H9 (cell line): ENCODE measurements at regions not wholly inside any gene's neighbourhood (a gene's known extent, or its start where the extent isn't known, plus 50 kb on each side); places are given as distances from the start of the nearest gene placed in this dataset.

Source experiments
- DNase-seq: peaks from one replicate; pipeline ENCODE4 v3.0.0-alpha.2; 2017
- H2AFZ ChIP-seq: one replicate; pipeline ENCODE4 v1.6.1; 2013; ENCODE audit warnings: mild to moderate bottlenecking, low read length, control low read depth, moderate library complexity
- H2AK5ac ChIP-seq: 2 replicates; pipeline ENCODE4 v1.6.1; 2013; ENCODE audit warnings: low read length, control low read depth, mixed read lengths; ENCODE audit not compliant: insufficient read length
- H2BK120ac ChIP-seq: one replicate; pipeline ENCODE4 v1.6.1; 2013; ENCODE audit warnings: low read depth, mild to moderate bottlenecking, low read length, control low read depth, inconsistent platforms; ENCODE audit not compliant: poor library complexity, severe bottlenecking
- H2BK12ac ChIP-seq: 2 replicates; pipeline ENCODE4 v1.6.1; 2013; ENCODE audit warnings: low read length, control low read depth, mixed read lengths, low read depth; ENCODE audit not compliant: insufficient read length
- H2BK15ac ChIP-seq: 2 replicates; pipeline ENCODE4 v1.6.1; 2013; ENCODE audit warnings: low read depth, low read length, control low read depth
- H2BK20ac ChIP-seq: one replicate; pipeline ENCODE4 v1.6.1; 2013; ENCODE audit warnings: low read depth, mild to moderate bottlenecking, low read length, control low read depth, inconsistent platforms; ENCODE audit not compliant: poor library complexity, severe bottlenecking
- H2BK5ac ChIP-seq: 2 replicates; pipeline ENCODE4 v1.6.1; 2013; ENCODE audit warnings: low read length, control low read depth, mixed read lengths; ENCODE audit not compliant: insufficient read length
- H3K14ac ChIP-seq: 2 replicates; pipeline ENCODE4 v1.6.1; 2013; ENCODE audit warnings: low read length, control low read depth; ENCODE audit not compliant: insufficient read depth
- H3K18ac ChIP-seq: 2 replicates; pipeline ENCODE4 v1.6.1; 2013; ENCODE audit warnings: low read depth, mild to moderate bottlenecking, mixed read lengths, low read length, control low read depth; ENCODE audit not compliant: insufficient read length
- H3K23ac ChIP-seq: 2 replicates; pipeline ENCODE4 v1.6.1; 2013; ENCODE audit warnings: low read length, control low read depth, mixed read lengths, low read depth; ENCODE audit not compliant: insufficient read length
- H3K23me2 ChIP-seq: 2 replicates; pipeline ENCODE4 v1.6.1; 2013; ENCODE audit warnings: low read depth, mild to moderate bottlenecking, mixed read lengths, low read length, control low read depth; ENCODE audit not compliant: insufficient read length, poor library complexity, severe bottlenecking
- H3K27ac ChIP-seq: 2 replicates; pipeline ENCODE4 v1.5.1; 2013; ENCODE audit warnings: low read length, control low read depth, mixed read lengths, low read depth; ENCODE audit not compliant: insufficient read length
- H3K27me3 ChIP-seq: 2 replicates; pipeline ENCODE4 v1.6.1; 2013; ENCODE audit warnings: low read length, control low read depth, inconsistent platforms; ENCODE audit not compliant: insufficient read depth
- H3K4ac ChIP-seq: 2 replicates; pipeline ENCODE4 v1.6.1; 2013; ENCODE audit warnings: low read depth, mild to moderate bottlenecking, control low read depth, inconsistent platforms, low read length, moderate library complexity
- H3K4me1 ChIP-seq: 2 replicates; pipeline ENCODE4 v1.6.1; 2013; ENCODE audit warnings: low read length, control low read depth, inconsistent platforms; ENCODE audit not compliant: insufficient read depth
- H3K4me2 ChIP-seq: 2 replicates; pipeline ENCODE4 v1.6.1; 2013; ENCODE audit warnings: low read length, control low read depth, mixed read lengths; ENCODE audit not compliant: insufficient read length, insufficient read depth
- H3K56ac ChIP-seq: 2 replicates; pipeline ENCODE4 v1.6.1; 2013; ENCODE audit warnings: low read depth, mild to moderate bottlenecking, mixed read lengths, low read length, control low read depth; ENCODE audit not compliant: insufficient read length
- H3K79me1 ChIP-seq: 2 replicates; pipeline ENCODE4 v1.6.1; 2013; ENCODE audit warnings: low read depth, mild to moderate bottlenecking, moderate library complexity, low read length, control low read depth, inconsistent platforms; ENCODE audit not compliant: insufficient read depth, poor library complexity, severe bottlenecking
- H3K79me2 ChIP-seq: 2 replicates; pipeline ENCODE4 v1.6.1; 2013; ENCODE audit warnings: low read length, control low read depth, inconsistent platforms; ENCODE audit not compliant: insufficient read depth
- H3K9ac ChIP-seq: 2 replicates; pipeline ENCODE4 v1.6.1; 2013; ENCODE audit warnings: low read length, control low read depth, mixed read lengths; ENCODE audit not compliant: insufficient read length; ENCODE audit errors: extremely low read depth
- H3K9me3 ChIP-seq: one replicate; pipeline ENCODE4 v1.6.1; 2013; ENCODE audit warnings: low read depth, low read length, inconsistent platforms; ENCODE audit not compliant: control insufficient read depth
- H3T11ph ChIP-seq: one replicate; pipeline ENCODE4 v1.6.1; 2013; ENCODE audit warnings: mild to moderate bottlenecking, low read length, control low read depth, inconsistent platforms
- H4K20me1 ChIP-seq: one replicate; pipeline ENCODE4 v1.6.1; 2013; ENCODE audit not compliant: control insufficient read depth, insufficient read length, insufficient read depth
- H4K5ac ChIP-seq: 2 replicates; pipeline ENCODE4 v1.6.1; 2013; ENCODE audit warnings: low read depth, mild to moderate bottlenecking, mixed read lengths, low read length, control low read depth; ENCODE audit not compliant: insufficient read length
- H4K8ac ChIP-seq: replicated peaks from 2 replicates; pipeline ENCODE4 v1.6.1; 2013; ENCODE audit warnings: low read length, control low read depth, mixed read lengths, low read depth; ENCODE audit not compliant: insufficient read length
- H4K91ac ChIP-seq: 2 replicates; pipeline ENCODE4 v1.6.1; 2013; ENCODE audit warnings: low read depth, mild to moderate bottlenecking, moderate library complexity, mixed read lengths, low read length, control low read depth; ENCODE audit not compliant: insufficient read length
- H3K27ac Mint-ChIP-seq, 3 experiments: 2 replicates in 2 of 3; 3 replicates in 1 of 3; pipeline ENCODE4 v1.8.0; 2020 to 2021; ENCODE audit warnings: mixed read lengths in 3 of 3, mild to moderate bottlenecking in 1 of 3, moderate library complexity in 1 of 3
- H3K27me3 Mint-ChIP-seq: 2 replicates; pipeline ENCODE4 v1.8.0; 2021; ENCODE audit warnings: low read depth, mild to moderate bottlenecking, moderate library complexity, mixed read lengths
- H3K36me3 Mint-ChIP-seq, 3 experiments: 2 replicates in 2 of 3; 3 replicates in 1 of 3; pipeline ENCODE4 v1.8.0; 2020 to 2021; ENCODE audit warnings: low read depth in 3 of 3, mixed read lengths in 3 of 3; ENCODE audit not compliant: insufficient read depth in 1 of 3
- H3K4me1 Mint-ChIP-seq, 2 experiments: 2 replicates each; pipeline ENCODE4 v1.8.0; 2020; ENCODE audit warnings: mixed read lengths in 2 of 2
- H3K4me3 Mint-ChIP-seq, 2 experiments: 2 replicates in 1 of 2; 3 replicates in 1 of 2; pipeline ENCODE4 v1.8.0; 2020 to 2021; ENCODE audit warnings: mild to moderate bottlenecking in 2 of 2, mixed read lengths in 2 of 2, moderate library complexity in 1 of 2
- H3K9me3 Mint-ChIP-seq, 2 experiments: 2 replicates in 1 of 2; 3 replicates in 1 of 2; pipeline ENCODE4 v1.8.0; 2020; ENCODE audit warnings: mild to moderate bottlenecking in 2 of 2, mixed read lengths in 2 of 2, moderate library complexity in 1 of 2
- CTCF ChIP-seq: fragments of 200-600 bp; sonication (generic); conservative IDR thresholded peaks from 3 replicates; pipeline ENCODE4 v1.8.0; 2021; ENCODE audit warnings: antibody characterized with exemption, mild to moderate bottlenecking
- WGBS: extraction: QIAGEN DNeasy Blood & Tissue Kit; methylation state at CpG from one replicate; pipeline ENCODE4 v1.1.7; 2013; ENCODE audit warnings: missing lambda C conversion rate, low lambda C conversion rate, mixed read lengths; ENCODE audit not compliant: insufficient read length; ENCODE audit errors: extremely low coverage; 5-methylcytosine and 5-hydroxymethylcytosine counted together

DNA sequence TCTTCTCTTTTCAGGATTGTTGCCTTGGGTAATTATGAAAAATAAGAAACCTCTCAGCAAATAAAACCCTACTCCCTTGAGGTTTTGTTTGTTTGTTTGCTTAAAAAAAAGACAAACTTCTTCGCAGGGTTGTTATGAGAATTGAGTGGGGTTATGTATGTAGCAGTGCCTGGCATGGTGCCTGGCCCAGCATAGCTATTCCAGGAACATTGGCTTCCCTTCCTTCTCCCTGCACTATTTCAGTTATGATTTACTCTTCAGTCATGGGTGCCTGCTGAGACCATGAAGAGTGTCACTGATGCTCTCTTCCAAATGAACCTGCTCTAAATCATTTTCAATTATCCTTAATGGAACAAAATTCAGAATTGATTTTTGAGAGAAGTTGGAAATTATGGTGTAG is 283.5 kb upstream of the ROPN1 start:
- H4K91ac ChIP-seq, result no peak overlapping the region
- no peaks in the 10 kb centered on the region for H3K9me3 ChIP-seq
- H3T11ph ChIP-seq, result no peak overlapping the region
- no peaks in the 10 kb centered on the region for H3K27me3 ChIP-seq
- H3K23ac ChIP-seq, result no peak overlapping the region
- H4K5ac ChIP-seq, result no peak overlapping the region
- no peak overlapping the region for H3K4ac ChIP-seq
- H4K8ac ChIP-seq, result no peak overlapping the region
- H2BK12ac ChIP-seq, result no peak overlapping the region
- no peak overlapping the region for H3K14ac ChIP-seq
- H2BK5ac ChIP-seq, result no peak overlapping the region
- Mint-ChIP-seq H3K4me3 (no peak overlapping the region), H3K27me3 (no peaks in the 10 kb centered on the region), H3K4me1 (peaks cover 4 to 6% of the 10 kb centered on the region in 2 experiments; a peak in 2 of 4 replicates), H3K27ac (no peak overlapping the region), H3K9me3 (no peaks in the 10 kb centered on the region), H3K36me3 (no peaks in the 10 kb centered on the region)
- no peaks in the 10 kb centered on the region for H3K4me1 ChIP-seq
- H3K4me2 ChIP-seq, result no peak overlapping the region
- no peaks in the 10 kb centered on the region for H4K20me1 ChIP-seq
- H3K9ac ChIP-seq, result no peak overlapping the region
- H3K23me2 ChIP-seq, result no peaks in the 10 kb centered on the region
- no peak overlapping the region for H3K56ac ChIP-seq
- no CpG with 5 or more reads among the region's 1 CpG for WGBS
- no peak overlapping the region for H3K18ac ChIP-seq
- no peak for TF ChIP-seq CTCF
- H2AFZ ChIP-seq, result no peak overlapping the region
- no peaks in the 10 kb centered on the region for H3K79me2 ChIP-seq
- no peaks in the 10 kb centered on the region for H3K79me1 ChIP-seq
- DNase-seq, result no peak
- no peak overlapping the region for H3K27ac ChIP-seq
- H2BK15ac ChIP-seq, result no peak overlapping the region
- H2BK120ac ChIP-seq, result no peak overlapping the region
- no peak overlapping the region for H2AK5ac ChIP-seq
- H2BK20ac ChIP-seq, result no peak overlapping the region
